ENCODE measurements at regions not wholly inside any gene's neighbourhood (a gene's known extent, or its start where the extent isn't known, plus 50 kb on each side); places are given as distances from the start of the nearest gene placed in this dataset.
A peak's percentile ranks its signal among the peaks of the same experiment; 100 is the strongest.
"Not testable (repeated sequence)": the region's sequence is repeated elsewhere in the genome, so short reads cannot be mapped to it uniquely, and the experiment has no call there.

GRCh38 chr2:53600815-53601214 lies 166.8 kb upstream of the CHAC2 start:
- peaks cover 12% of the 10 kb centered on the region for H3K4me1 Mint-ChIP-seq

DNA sequence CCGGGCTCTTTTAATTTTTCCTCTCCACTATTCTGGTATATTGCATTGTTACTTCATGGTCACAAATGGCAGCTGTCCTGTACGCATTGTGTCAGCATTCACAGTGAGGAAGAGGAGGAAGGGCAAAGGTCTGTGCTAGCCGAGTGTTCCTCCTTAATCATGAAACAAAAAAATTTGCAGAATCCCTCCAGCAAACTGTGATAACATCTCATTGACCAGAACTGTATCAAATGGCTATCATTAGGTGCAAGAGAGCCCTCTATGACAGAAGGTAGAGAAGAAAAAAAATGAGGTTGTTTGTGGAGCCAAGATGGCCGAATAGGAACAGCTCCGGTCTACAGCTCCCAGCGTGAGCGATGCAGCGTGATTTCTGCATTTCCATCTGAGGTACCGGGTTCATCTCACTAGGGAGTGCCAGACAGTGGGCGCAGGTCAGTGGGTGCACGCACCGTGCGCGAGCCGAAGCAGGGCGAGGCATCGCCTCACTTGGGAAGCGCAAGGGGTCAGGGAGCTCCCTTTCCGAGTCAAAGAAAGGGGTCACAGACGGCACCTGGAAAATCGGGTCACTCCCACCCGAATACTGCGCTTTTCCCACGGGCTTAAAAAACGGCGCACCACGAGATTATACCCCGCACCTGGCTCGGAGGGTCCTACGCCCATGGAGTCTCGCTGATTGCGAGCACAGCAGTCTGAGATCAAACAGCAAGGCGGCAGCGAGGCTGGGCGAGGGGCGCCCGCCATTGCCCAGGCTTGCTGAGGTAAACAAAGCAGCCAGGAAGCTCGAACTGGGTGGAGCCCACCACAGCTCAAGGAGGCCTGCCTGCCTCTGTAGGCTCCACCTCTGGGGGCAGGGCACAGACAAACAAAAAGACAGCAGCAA lies 180.6 kb upstream of the CHAC2 start:
- H3K36me3 Mint-ChIP-seq (ENCODE audit: low read depth); H3K36me3 ChIP-seq (ENCODE audit: control insufficient read depth, insufficient read depth, low read length); H3K9ac ChIP-seq (ENCODE audit: extremely low read depth, low read length, poor library complexity, severe bottlenecking); H3K9me3 Mint-ChIP-seq; H3K9me3 ChIP-seq (ENCODE audit: control insufficient read depth, low read length); H3K27ac ChIP-seq (ENCODE audit: low read depth, low read length); H3K4me1 ChIP-seq (ENCODE audit: control insufficient read depth, insufficient read depth, low read length); H3K4me3 ChIP-seq (ENCODE audit: low read length); DNase-seq; H3K27me3 ChIP-seq (ENCODE audit: control insufficient read depth, insufficient read depth, low read length, poor library complexity, severe bottlenecking); H3K27me3 Mint-ChIP-seq (ENCODE audit: insufficient read depth): not testable (repeated sequence)
- Mint-ChIP-seq H3K4me1 (peaks cover 16% of the 10 kb centered on the region), H3K4me3 (peak overlapping the region; percentile 75), H3K27ac (peak overlapping the region; percentile 98)
- 84 to 93% methylated on average over 6 to 37 of the region's 38 CpGs for WGBS, 2 experiments (ENCODE audit: insufficient coverage in 1 of 2, insufficient read length in 1 of 2)

More at GRCh38 chr2:53600815-53601214, 166.8 kb upstream of the CHAC2 start:
- H3K36me3 Mint-ChIP-seq (ENCODE audit: low read depth), result no peaks in the 10 kb centered on the region
- H3K27ac ChIP-seq (ENCODE audit: low read depth, low read length), result no peak overlapping the region
- no peaks in the 10 kb centered on the region for H3K27me3 ChIP-seq (ENCODE audit: control insufficient read depth, insufficient read depth, low read length, poor library complexity, severe bottlenecking)
- H3K27ac Mint-ChIP-seq, result no peak overlapping the region
- no peak for DNase-seq
- WGBS, 2 experiments (ENCODE audit: insufficient coverage in 1 of 2, insufficient read length in 1 of 2), result 92 to 100% methylated on average over 1 to 3 of the region's 3 CpGs
- H3K36me3 ChIP-seq (ENCODE audit: control insufficient read depth, insufficient read depth, low read length), result no peaks in the 10 kb centered on the region
- no peaks in the 10 kb centered on the region for H3K27me3 Mint-ChIP-seq (ENCODE audit: insufficient read depth)
- TF ChIP-seq, protein P1, sequence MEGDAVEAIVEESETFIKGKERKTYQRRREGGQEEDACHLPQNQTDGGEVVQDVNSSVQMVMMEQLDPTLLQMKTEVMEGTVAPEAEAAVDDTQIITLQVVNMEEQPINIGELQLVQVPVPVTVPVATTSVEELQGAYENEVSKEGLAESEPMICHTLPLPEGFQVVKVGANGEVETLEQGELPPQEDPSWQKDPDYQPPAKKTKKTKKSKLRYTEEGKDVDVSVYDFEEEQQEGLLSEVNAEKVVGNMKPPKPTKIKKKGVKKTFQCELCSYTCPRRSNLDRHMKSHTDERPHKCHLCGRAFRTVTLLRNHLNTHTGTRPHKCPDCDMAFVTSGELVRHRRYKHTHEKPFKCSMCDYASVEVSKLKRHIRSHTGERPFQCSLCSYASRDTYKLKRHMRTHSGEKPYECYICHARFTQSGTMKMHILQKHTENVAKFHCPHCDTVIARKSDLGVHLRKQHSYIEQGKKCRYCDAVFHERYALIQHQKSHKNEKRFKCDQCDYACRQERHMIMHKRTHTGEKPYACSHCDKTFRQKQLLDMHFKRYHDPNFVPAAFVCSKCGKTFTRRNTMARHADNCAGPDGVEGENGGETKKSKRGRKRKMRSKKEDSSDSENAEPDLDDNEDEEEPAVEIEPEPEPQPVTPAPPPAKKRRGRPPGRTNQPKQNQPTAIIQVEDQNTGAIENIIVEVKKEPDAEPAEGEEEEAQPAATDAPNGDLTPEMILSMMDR (conservative IDR thresholded peaks at IDR 0.05), result no peak
- H3K4me1 ChIP-seq (ENCODE audit: control insufficient read depth, insufficient read depth, low read length), result peaks cover 5% of the 10 kb centered on the region
- peaks cover 4% of the 10 kb centered on the region for H3K9me3 Mint-ChIP-seq
- no peak overlapping the region for H3K9ac ChIP-seq (ENCODE audit: extremely low read depth, low read length, poor library complexity, severe bottlenecking)
- no peak overlapping the region for H3K4me3 Mint-ChIP-seq
- H3K9me3 ChIP-seq (ENCODE audit: control insufficient read depth, low read length), result no peaks in the 10 kb centered on the region
- H3K4me3 ChIP-seq (ENCODE audit: low read length), result no peak overlapping the region

- Histone ChIP-seq H3K27ac (ENCODE audit: low read depth, low read length) (no peak overlapping the region), H3K27me3 (ENCODE audit: control insufficient read depth, insufficient read depth, low read length, poor library complexity, severe bottlenecking) (no peaks in the 10 kb centered on the region), H3K4me1 (ENCODE audit: control insufficient read depth, insufficient read depth, low read length) (peaks cover 9% of the 10 kb centered on the region), H3K9me3 (ENCODE audit: control insufficient read depth, low read length) (no peaks in the 10 kb centered on the region), H3K9ac (ENCODE audit: extremely low read depth, low read length, poor library complexity, severe bottlenecking) (no peak overlapping the region), H3K36me3 (ENCODE audit: control insufficient read depth, insufficient read depth, low read length) (no peaks in the 10 kb centered on the region), H3K4me3 (ENCODE audit: low read length) (no peak overlapping the region)
- Mint-ChIP-seq H3K27ac (no peak overlapping the region), H3K4me1 (peaks cover 20% of the 10 kb centered on the region), H3K27me3 (ENCODE audit: insufficient read depth) (no peaks in the 10 kb centered on the region), H3K4me3 (no peak overlapping the region), H3K36me3 (ENCODE audit: low read depth) (no peaks in the 10 kb centered on the region), H3K9me3 (peaks cover 9% of the 10 kb centered on the region)
- no peak for DNase-seq
- TF ChIP-seq, protein P1 (conservative IDR thresholded peaks at IDR 0.05), result no peak
- 85 to 89% methylated on average over 4 to 5 of the region's 5 CpGs for WGBS, 2 experiments (ENCODE audit: insufficient coverage in 1 of 2, insufficient read length in 1 of 2)
These were observed 182.6 kb upstream of the CHAC2 start for GRCh38 chr2:53584986-53585385.
